Fibroblast of villous mesenchyme (primary cell): ENCODE measurements at regions not wholly inside any gene's neighbourhood (a gene's known extent, or its start where the extent isn't known, plus 50 kb on each side); places are given as distances from the start of the nearest gene placed in this dataset.
"Not testable (repeated sequence)": the region's sequence is repeated elsewhere in the genome, so short reads cannot be mapped to it uniquely, and the experiment has no call there.

ENCODE experiments used
- DNase-seq: peaks from one replicate; pipeline ENCODE4 v3.0.0-alpha.2; 2010; ENCODE audit warnings: low read depth
- H3K4me3 ChIP-seq: 2 replicates; pipeline ENCODE4 v1.5.1; 2011; ENCODE audit warnings: low read depth, mild to moderate bottlenecking, low read length
- TF ChIP-seq, protein P1 (sequence below): IDR thresholded peaks from 2 replicates; pipeline ENCODE4 v1.5.1; 2012; ENCODE audit warnings: low read depth, mild to moderate bottlenecking, low read length; ENCODE audit not compliant: insufficient read depth

GRCh38 chr9:26789959-26790358, 102.6 kb downstream of the CAAP1 start:
- TF ChIP-seq, protein P1, sequence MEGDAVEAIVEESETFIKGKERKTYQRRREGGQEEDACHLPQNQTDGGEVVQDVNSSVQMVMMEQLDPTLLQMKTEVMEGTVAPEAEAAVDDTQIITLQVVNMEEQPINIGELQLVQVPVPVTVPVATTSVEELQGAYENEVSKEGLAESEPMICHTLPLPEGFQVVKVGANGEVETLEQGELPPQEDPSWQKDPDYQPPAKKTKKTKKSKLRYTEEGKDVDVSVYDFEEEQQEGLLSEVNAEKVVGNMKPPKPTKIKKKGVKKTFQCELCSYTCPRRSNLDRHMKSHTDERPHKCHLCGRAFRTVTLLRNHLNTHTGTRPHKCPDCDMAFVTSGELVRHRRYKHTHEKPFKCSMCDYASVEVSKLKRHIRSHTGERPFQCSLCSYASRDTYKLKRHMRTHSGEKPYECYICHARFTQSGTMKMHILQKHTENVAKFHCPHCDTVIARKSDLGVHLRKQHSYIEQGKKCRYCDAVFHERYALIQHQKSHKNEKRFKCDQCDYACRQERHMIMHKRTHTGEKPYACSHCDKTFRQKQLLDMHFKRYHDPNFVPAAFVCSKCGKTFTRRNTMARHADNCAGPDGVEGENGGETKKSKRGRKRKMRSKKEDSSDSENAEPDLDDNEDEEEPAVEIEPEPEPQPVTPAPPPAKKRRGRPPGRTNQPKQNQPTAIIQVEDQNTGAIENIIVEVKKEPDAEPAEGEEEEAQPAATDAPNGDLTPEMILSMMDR, result no peak
- DNase-seq, result peak; percentile 38
- no peak overlapping the region for H3K4me3 ChIP-seq

- no peak for DNase-seq
- TF ChIP-seq, protein P1, result no peak
- H3K4me3 ChIP-seq, result no peak overlapping the region
Measured at GRCh38 chr9:26786564-26786963, 106.0 kb downstream of the CAAP1 start.

GRCh38 chr9:26782899-26783298, 109.7 kb downstream of the CAAP1 start:
- DNase-seq, result no peak
- no peak overlapping the region for H3K4me3 ChIP-seq
- TF ChIP-seq, protein P1, result no peak

DNA sequence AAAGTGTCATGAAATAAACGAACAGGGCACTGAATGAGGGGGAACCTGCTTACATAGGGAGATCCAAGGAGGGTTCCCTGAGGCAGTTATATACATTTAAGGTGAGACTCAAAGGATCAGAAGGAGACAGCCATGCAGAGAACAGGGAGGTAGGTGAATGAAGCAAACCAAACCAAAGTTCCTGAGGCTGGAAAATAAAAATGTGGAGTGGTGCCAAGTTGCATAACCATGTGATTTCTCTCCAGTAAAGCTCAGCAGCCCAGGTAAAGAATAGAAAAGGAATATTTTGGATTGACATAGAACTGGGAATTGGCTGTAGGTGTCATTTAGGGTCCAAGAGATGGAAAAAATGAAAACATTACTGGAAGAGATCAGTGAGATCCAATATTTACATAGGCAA, 110.7 kb downstream of the CAAP1 start:
- TF ChIP-seq, protein P1, result no peak
- no peak overlapping the region for H3K4me3 ChIP-seq
- no peak for DNase-seq

GRCh38 chr9:26780307-26780706, 112.3 kb downstream of the CAAP1 start:
- not testable (repeated sequence) for DNase-seq, H3K4me3 ChIP-seq

GRCh38 chr9:26779062-26779461, 113.5 kb downstream of the CAAP1 start:
- no peak for DNase-seq
- TF ChIP-seq, protein P1, result no peak

GRCh38 chr9:26775391-26775790, 117.2 kb downstream of the CAAP1 start:
- TF ChIP-seq, protein P1, result no peak
- no peak for DNase-seq
- no peak overlapping the region for H3K4me3 ChIP-seq

More at GRCh38 chr9:26779062-26779461, 113.5 kb downstream of the CAAP1 start:
- no peak overlapping the region for H3K4me3 ChIP-seq

DNA sequence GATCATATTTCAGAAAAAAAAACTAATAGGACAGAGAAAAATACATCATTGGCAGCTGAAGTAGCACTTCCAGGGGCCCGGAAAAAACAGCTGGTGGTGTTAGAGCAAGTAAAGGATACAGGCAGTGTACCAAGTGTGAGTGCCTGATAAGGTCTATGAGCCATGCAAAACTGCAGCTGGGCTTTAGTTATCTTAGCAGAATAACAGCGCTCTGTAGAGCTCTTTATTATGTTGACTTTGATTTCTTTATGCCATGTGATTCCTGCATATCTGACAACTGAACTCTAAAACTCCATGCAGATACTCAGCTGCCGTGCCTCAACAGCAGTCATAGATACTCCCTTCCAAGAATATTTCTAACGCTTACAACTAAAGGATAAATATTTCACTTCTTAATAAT, 119.5 kb downstream of the CAAP1 start:
- no peak for DNase-seq
- TF ChIP-seq, protein P1, result no peak
- no peak overlapping the region for H3K4me3 ChIP-seq
